ENCODE measurements at regions not wholly inside any gene's neighbourhood (a gene's known extent, or its start where the extent isn't known, plus 50 kb on each side); places are given as distances from the start of the nearest gene placed in this dataset.

DNA sequence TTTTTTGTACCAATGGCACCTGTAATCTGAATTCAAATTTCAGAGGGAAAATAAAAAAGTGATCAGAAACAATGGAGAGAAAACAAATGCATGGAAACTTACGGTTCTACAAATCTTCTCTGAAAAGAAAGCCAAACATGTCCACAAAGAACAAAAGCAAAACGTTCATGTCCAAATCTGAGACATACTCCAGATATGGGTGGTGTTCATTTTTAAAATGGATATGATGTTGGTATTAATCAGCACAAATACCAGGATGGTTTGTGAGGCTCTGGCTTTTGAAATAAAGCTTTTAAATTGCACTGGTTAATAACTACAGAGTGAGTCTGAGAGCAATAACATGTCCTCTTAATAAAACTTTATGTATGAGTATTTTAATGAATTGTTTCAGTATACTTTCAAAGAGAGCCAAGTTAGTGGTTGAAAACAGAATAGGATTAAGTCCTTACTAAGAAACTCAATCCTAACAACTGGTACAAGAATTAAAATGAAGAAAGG lies 366.4 kb downstream of the INHBA start:
- no peak for DNase-seq (ENCODE audit: low read depth)
- no peak for TF ChIP-seq CTCF (IDR thresholded peaks at IDR 0.05; ENCODE audit: insufficient read depth, low read length, poor library complexity, severe bottlenecking)
- Histone ChIP-seq H3K27me3 (ENCODE audit: control insufficient read depth, insufficient read depth, low read length) (no peaks in the 10 kb centered on the region), H3K4me3 (ENCODE audit: low read depth, low read length) (no peak overlapping the region), H3K36me3 (ENCODE audit: control insufficient read depth, insufficient read depth, low read length) (no peaks in the 10 kb centered on the region)

DNA sequence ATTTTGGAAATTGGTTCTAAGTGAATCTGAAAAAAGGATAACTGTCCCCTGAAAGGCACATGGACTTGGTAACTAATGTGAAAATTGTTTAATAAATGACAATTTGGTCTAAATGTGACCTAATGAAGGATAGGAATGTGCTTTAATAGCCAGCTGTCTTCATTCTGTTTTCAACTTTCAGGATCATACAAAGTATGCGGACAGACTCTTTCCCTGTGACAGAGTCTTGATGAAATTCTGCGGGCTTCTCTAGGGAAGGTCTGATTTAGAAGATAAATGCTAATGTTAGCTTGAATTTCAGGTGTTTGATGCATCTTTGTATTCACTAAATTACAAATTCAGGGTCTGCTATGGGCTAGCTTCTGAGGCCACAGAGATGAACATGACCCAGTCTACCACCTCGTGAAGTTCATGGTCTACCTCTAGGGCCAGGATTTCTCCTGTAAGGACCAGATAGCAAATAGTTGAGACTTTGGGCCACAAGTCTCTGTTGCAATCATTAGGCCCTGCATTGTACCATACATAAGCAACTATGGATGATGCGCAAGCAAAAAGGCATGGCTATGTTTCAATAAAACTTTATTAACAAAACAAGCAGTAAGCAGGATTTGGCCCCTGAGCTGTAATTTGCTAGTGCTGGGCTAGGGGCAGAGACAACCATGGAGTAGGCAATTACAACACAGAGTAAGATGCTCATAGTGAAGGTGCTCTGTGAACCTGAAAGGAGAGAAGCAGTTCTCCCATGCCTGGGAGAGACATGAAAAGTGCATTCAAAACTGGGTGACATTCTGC lies 368.6 kb downstream of the INHBA start:
- TF ChIP-seq CTCF (IDR thresholded peaks at IDR 0.05; ENCODE audit: insufficient read depth, low read length, poor library complexity, severe bottlenecking): no peak
- DNase-seq (ENCODE audit: low read depth): no peak
- no peaks in the 10 kb centered on the region for H3K27me3 ChIP-seq (ENCODE audit: control insufficient read depth, insufficient read depth, low read length)
- H3K4me3 ChIP-seq (ENCODE audit: low read depth, low read length): no peak overlapping the region
- H3K36me3 ChIP-seq (ENCODE audit: control insufficient read depth, insufficient read depth, low read length): no peaks in the 10 kb centered on the region

DNA sequence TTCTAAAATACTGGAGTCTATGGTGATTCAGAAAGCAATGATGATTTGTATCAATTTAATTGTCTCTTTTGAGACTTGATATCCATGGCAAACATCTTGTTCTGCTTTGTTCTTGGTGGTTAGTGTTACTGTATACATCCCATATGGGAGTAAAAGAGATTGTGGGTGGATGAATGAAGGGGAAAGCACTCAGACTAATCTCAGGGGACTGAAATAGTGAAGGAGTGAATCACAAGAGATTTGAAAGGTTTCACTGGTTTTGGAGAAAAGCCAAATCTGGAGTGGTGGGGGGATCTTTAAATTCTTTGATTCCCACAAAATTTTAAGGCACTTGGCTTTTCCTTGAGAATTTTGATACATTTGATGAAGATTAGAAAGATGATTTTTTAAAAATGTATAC lies 369.4 kb downstream of the INHBA start:
- no peaks in the 10 kb centered on the region for H3K36me3 ChIP-seq (ENCODE audit: control insufficient read depth, insufficient read depth, low read length)
- H3K4me3 ChIP-seq (ENCODE audit: low read depth, low read length): no peak overlapping the region
- no peaks in the 10 kb centered on the region for H3K27me3 ChIP-seq (ENCODE audit: control insufficient read depth, insufficient read depth, low read length)
- no peak for TF ChIP-seq CTCF (IDR thresholded peaks at IDR 0.05; ENCODE audit: insufficient read depth, low read length, poor library complexity, severe bottlenecking)
- DNase-seq (ENCODE audit: low read depth): peak; percentile 18

DNA sequence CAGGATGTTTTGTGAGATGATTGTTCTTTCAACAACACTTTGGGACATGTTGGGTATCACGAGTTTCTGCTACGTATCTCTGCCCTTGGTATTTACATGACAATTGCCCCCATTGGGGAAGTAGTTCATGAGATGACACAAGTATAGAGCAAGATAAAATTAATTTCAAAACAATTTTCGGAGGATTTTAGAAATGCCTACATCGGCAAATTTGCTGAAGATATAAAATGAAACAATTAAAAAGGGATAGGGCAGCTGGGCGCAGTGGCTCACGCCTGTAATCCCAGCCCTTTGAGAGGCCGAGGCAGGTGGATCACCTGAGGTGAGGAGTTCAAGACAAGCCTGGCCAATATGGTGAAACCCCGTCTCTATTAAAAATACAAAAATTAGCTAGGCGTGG lies 371.7 kb downstream of the INHBA start:
- no peaks in the 10 kb centered on the region for H3K36me3 ChIP-seq (ENCODE audit: control insufficient read depth, insufficient read depth, low read length)
- no peak for TF ChIP-seq CTCF (IDR thresholded peaks at IDR 0.05; ENCODE audit: insufficient read depth, low read length, poor library complexity, severe bottlenecking)
- H3K27me3 ChIP-seq (ENCODE audit: control insufficient read depth, insufficient read depth, low read length): no peaks in the 10 kb centered on the region
- DNase-seq (ENCODE audit: low read depth): no peak
- H3K4me3 ChIP-seq (ENCODE audit: low read depth, low read length): no peak overlapping the region

- H3K27me3 ChIP-seq (ENCODE audit: control insufficient read depth, insufficient read depth, low read length): no peaks in the 10 kb centered on the region
- no peak for TF ChIP-seq CTCF (IDR thresholded peaks at IDR 0.05; ENCODE audit: insufficient read depth, low read length, poor library complexity, severe bottlenecking)
- no peak for DNase-seq (ENCODE audit: low read depth)
- H3K36me3 ChIP-seq (ENCODE audit: control insufficient read depth, insufficient read depth, low read length): no peaks in the 10 kb centered on the region
- no peak overlapping the region for H3K4me3 ChIP-seq (ENCODE audit: low read depth, low read length)
Observed at GRCh38 chr7:41328544-41328943, 374.3 kb downstream of the INHBA start.

- DNase-seq (ENCODE audit: low read depth): no peak
- H3K36me3 ChIP-seq (ENCODE audit: control insufficient read depth, insufficient read depth, low read length): no peaks in the 10 kb centered on the region
- H3K4me3 ChIP-seq (ENCODE audit: low read depth, low read length): no peak overlapping the region
- H3K27me3 ChIP-seq (ENCODE audit: control insufficient read depth, insufficient read depth, low read length): no peaks in the 10 kb centered on the region
- no peak for TF ChIP-seq CTCF (IDR thresholded peaks at IDR 0.05; ENCODE audit: insufficient read depth, low read length, poor library complexity, severe bottlenecking)
Observed at GRCh38 chr7:41328131-41328530, 374.8 kb downstream of the INHBA start.

Data from kidney epithelial cell (primary cell).